ENCODE measurements at regions not wholly inside any gene's neighbourhood (a gene's known extent, or its start where the extent isn't known, plus 50 kb on each side); places are given as distances from the start of the nearest gene placed in this dataset.

- WGBS, 4 donors, result 38 to 48% (median 46%) methylated on average over 3 of the region's 3 CpGs
- intact Hi-C loops (cut with DNase I), result loop anchor here in 1 of 2 donors (10.0 kb wide), 1 partner anchor 508 kb away; the partner anchor contains the start of gene CITED2
- peak overlapping the region in 3 of 5 donors; percentile 28 to 61 (median 61) for H3K27ac ChIP-seq
Observed at GRCh38 chr6:139882977-139883728, 508.7 kb upstream of the CITED2 start.

DNA sequence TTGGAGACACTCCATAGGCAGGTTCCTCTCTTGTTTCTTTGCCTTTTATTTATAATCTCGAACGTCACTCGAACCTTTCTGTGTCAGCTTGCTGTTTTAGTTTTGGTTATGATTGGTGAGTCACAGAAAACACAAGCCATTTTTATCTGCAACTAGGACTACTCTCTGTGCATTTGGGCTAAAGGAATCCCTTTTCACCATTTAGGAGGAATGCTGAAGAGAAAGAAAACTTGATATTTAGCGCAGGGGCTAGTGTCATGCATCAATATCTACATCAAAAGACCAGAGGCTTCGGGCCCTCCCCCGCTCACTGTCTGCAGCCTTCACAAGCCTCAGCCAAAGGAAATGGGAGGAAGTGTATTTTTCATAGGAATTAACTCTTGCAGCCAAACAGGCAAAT is 507.8 kb upstream of the CITED2 start:
- Histone ChIP-seq H3K27ac (peak overlapping the region in 3 of 5 donors; percentile 28 to 77 (median 61)), H3K27me3 (no peaks in the 10 kb centered on the region), H3K36me3 (replicated peaks in 1 of 2) (no peaks in the 10 kb centered on the region), H3K4me1 (replicated peaks in 1 of 2) (peaks cover 19 to 21% of the 10 kb centered on the region in 2 donors), H3K4me3 (peak overlapping the region in 1 of 4 donors; percentile 11), H3K9me3 (replicated peaks in 1 of 3) (no peaks in the 10 kb centered on the region)
- peak in 1 of 7 donors; percentile 22 for DNase-seq
- no peak for TF ChIP-seq POLR2A (IDR thresholded peaks at IDR 0.05)
- no peak for TF ChIP-seq CTCF (IDR thresholded peaks at IDR 0.05)
- WGBS, 4 donors, result 24 to 37% (median 32%) methylated on average over 6 of the region's 6 CpGs
- intact Hi-C loops (cut with DNase I), result loop anchor here in 1 of 2 donors (10.0 kb wide), 1 partner anchor 507 kb away; the partner anchor contains the start of gene CITED2

More at GRCh38 chr6:139882977-139883728, 508.7 kb upstream of the CITED2 start:
- Histone ChIP-seq H3K36me3 (replicated peaks in 1 of 2) (no peaks in the 10 kb centered on the region), H3K4me3 (no peak overlapping the region), H3K27me3 (no peaks in the 10 kb centered on the region), H3K9me3 (replicated peaks in 1 of 3) (no peaks in the 10 kb centered on the region), H3K4me1 (replicated peaks in 1 of 2) (peaks cover 19 to 21% of the 10 kb centered on the region in 2 donors)
- DNase-seq, result no peak
- TF ChIP-seq POLR2A (IDR thresholded peaks at IDR 0.05), result no peak
- no peak for TF ChIP-seq CTCF (IDR thresholded peaks at IDR 0.05)

DNA sequence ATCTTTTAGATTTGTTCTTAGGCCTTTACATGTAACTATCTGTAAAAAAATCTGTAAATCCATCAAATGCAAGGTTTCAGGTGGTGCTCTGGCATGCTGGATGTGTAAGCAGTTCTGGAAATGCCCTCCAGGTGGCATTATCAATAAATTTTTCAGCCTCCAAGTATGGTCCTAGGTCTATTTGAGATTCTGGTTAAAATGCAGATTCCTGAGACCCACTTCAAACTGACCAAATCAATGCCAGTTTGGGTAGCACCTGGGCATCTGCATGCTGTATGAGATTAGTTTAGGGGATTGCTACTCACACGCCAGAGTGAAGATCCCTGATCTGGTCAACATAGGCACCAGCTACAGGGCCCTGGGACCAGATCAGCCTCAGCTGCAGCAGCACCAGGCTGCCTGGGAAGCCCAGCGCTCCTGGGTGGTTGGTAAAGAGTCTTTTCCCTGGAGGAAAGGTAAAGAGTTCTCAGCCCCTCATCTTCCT is 507.3 kb upstream of the CITED2 start:
- no peaks in the 10 kb centered on the region for H3K9me3 ChIP-seq (replicated peaks in 1 of 3)
- H3K27me3 ChIP-seq, result no peaks in the 10 kb centered on the region
- intact Hi-C loops (cut with DNase I), result loop anchor here in 1 of 2 donors (10.0 kb wide), 1 partner anchor 507 kb away; the partner anchor contains the start of gene CITED2
- peak overlapping the region in 1 of 4 donors; percentile 11 for H3K4me3 ChIP-seq
- peak; percentile 19 to 61 (median 35) for DNase-seq
- TF ChIP-seq CTCF (IDR thresholded peaks at IDR 0.05) (peak; percentile 35 to 71 (median 62)), POLR2A (IDR thresholded peaks at IDR 0.05) (no peak)
- WGBS, 4 donors, result 71 to 80% (median 75%) methylated on average over 1 to 2 of the region's 2 CpGs
- H3K27ac ChIP-seq, result peak overlapping the region in 3 of 5 donors; percentile 28 to 77 (median 61)
- H3K36me3 ChIP-seq (replicated peaks in 1 of 2), result no peaks in the 10 kb centered on the region
- H3K4me1 ChIP-seq (replicated peaks in 1 of 2), result peaks cover 19 to 21% of the 10 kb centered on the region in 2 donors

GRCh38 chr6:139881236-139881635 is 506.8 kb upstream of the CITED2 start:
- no peak for DNase-seq
- H3K4me1 ChIP-seq (replicated peaks in 1 of 2), result peaks cover 19 to 21% of the 10 kb centered on the region in 2 donors
- no peaks in the 10 kb centered on the region for H3K27me3 ChIP-seq
- H3K27ac ChIP-seq, result no peak overlapping the region
- TF ChIP-seq POLR2A (IDR thresholded peaks at IDR 0.05), result no peak
- no peak for TF ChIP-seq CTCF (IDR thresholded peaks at IDR 0.05)
- no peaks in the 10 kb centered on the region for H3K9me3 ChIP-seq (replicated peaks in 1 of 3)
- 65 to 76% (median 73%) methylated on average over 4 of the region's 4 CpGs for WGBS, 4 donors
- intact Hi-C loops (cut with DNase I), result loop anchor here in 1 of 2 donors (10.0 kb wide), 1 partner anchor 506 kb away; the partner anchor contains the start of gene CITED2
- no peaks in the 10 kb centered on the region for H3K36me3 ChIP-seq (replicated peaks in 1 of 2)
- no peak overlapping the region for H3K4me3 ChIP-seq
